CD14-positive monocyte (primary cell): ENCODE measurements at regions not wholly inside any gene's neighbourhood (a gene's known extent, or its start where the extent isn't known, plus 50 kb on each side); places are given as distances from the start of the nearest gene placed in this dataset.

ENCODE experiments used
- DNase-seq, 3 donors: peaks; one replicate each; pipeline ENCODE4 v3.0.0-alpha.2; 2011 to 2022
- H2AFZ ChIP-seq: 2 replicates; pipeline ENCODE4 v1.6.0; 2012; ENCODE audit warnings: mild to moderate bottlenecking, low read depth, low read length, inconsistent platforms; ENCODE audit not compliant: insufficient read depth, poor library complexity, severe bottlenecking
- H3K27ac ChIP-seq, 2 donors: 1 replicate in 1 of 2; 2 replicates in 1 of 2; pipeline ENCODE4 v1.5.1; 2012 to 2013; ENCODE audit warnings: low read length in 2 of 2, control low read depth in 1 of 2, inconsistent platforms in 1 of 2, low read depth in 1 of 2, mild to moderate bottlenecking in 1 of 2
- H3K27me3 ChIP-seq, 2 donors: one replicate each; pipeline versions ENCODE4 v1.6.0 to v1.6.1; 2011 to 2013; ENCODE audit warnings: low read length in 2 of 2; ENCODE audit not compliant: control insufficient read depth in 2 of 2, insufficient read depth in 2 of 2
- H3K36me3 ChIP-seq, 2 donors: replicated peaks in 1 of 2; 1 replicate in 1 of 2; 2 replicates in 1 of 2; pipeline versions ENCODE4 v1.5.1 to v1.6.1; 2012 to 2013; ENCODE audit warnings: low read length in 2 of 2, control low read depth in 1 of 2, inconsistent platforms in 1 of 2, mild to moderate bottlenecking in 1 of 2; ENCODE audit not compliant: insufficient read depth in 2 of 2, control insufficient read depth in 1 of 2
- H3K4me1 ChIP-seq, 2 donors: 1 replicate in 1 of 2; 2 replicates in 1 of 2; pipeline versions ENCODE4 v1.5.1 to v1.6.1; 2012 to 2013; ENCODE audit warnings: low read length in 2 of 2, control low read depth in 1 of 2, inconsistent platforms in 1 of 2, mild to moderate bottlenecking in 1 of 2, moderate library complexity in 1 of 2; ENCODE audit not compliant: insufficient read depth in 2 of 2, control insufficient read depth in 1 of 2
- H3K4me2 ChIP-seq: replicated peaks from 2 replicates; pipeline ENCODE3; 2012; ENCODE audit warnings: low read length, moderate library complexity, mild to moderate bottlenecking; ENCODE audit not compliant: poor library complexity, severe bottlenecking; ENCODE audit errors: extremely low read depth
- H3K4me3 ChIP-seq, 3 experiments: fragments of 200-600 bp in 1 of 3; sonication (generic) in 1 of 3; replicated peaks in 1 of 3; 1 replicate in 2 of 3; 2 replicates in 1 of 3; pipeline ENCODE4 v1.5.1; 2011 to 2013; ENCODE audit warnings: low read length in 3 of 3, mild to moderate bottlenecking in 3 of 3, control low read depth in 2 of 3, low read depth in 2 of 3, inconsistent platforms in 1 of 3, moderate library complexity in 1 of 3
- H3K79me2 ChIP-seq: 2 replicates; pipeline ENCODE4 v1.6.0; 2012; ENCODE audit warnings: mild to moderate bottlenecking, control low read depth, inconsistent platforms, low read length, moderate library complexity; ENCODE audit not compliant: insufficient read depth
- H3K9ac ChIP-seq: 2 replicates; pipeline ENCODE4 v1.6.0; 2017; ENCODE audit warnings: low read length, mild to moderate bottlenecking; ENCODE audit not compliant: insufficient read depth, poor library complexity, severe bottlenecking
- H3K9me3 ChIP-seq, 2 donors: replicated peaks in 1 of 2; 1 replicate in 1 of 2; 2 replicates in 1 of 2; pipeline versions ENCODE4 v1.5.1 to v1.6.1; 2012 to 2013; ENCODE audit warnings: low read length in 2 of 2, control low read depth in 1 of 2; ENCODE audit not compliant: control insufficient read depth in 1 of 2, insufficient read depth in 1 of 2
- H4K20me1 ChIP-seq: 2 replicates; pipeline ENCODE4 v1.6.0; 2012; ENCODE audit warnings: mild to moderate bottlenecking, low read length, control low read depth, moderate library complexity; ENCODE audit not compliant: insufficient read depth
- H3K27ac Mint-ChIP-seq, 7 donors: one replicate each; pipeline ENCODE4 v1.8.0; 2020; ENCODE audit warnings: mild to moderate bottlenecking in 7 of 7, mixed read lengths in 7 of 7, moderate library complexity in 6 of 7, inconsistent platforms in 2 of 7
- H3K27me3 Mint-ChIP-seq, 3 donors: one replicate each; pipeline ENCODE4 v1.8.0; 2021 to 2022; ENCODE audit warnings: low read depth in 3 of 3, mild to moderate bottlenecking in 3 of 3, mixed read lengths in 3 of 3, moderate library complexity in 3 of 3, inconsistent platforms in 1 of 3
- H3K36me3 Mint-ChIP-seq, 2 donors: one replicate each; pipeline ENCODE4 v1.8.0; 2020; ENCODE audit warnings: mixed read lengths in 2 of 2, inconsistent platforms in 1 of 2, mild to moderate bottlenecking in 1 of 2
- H3K4me1 Mint-ChIP-seq: one replicate; pipeline ENCODE4 v1.8.0; 2020; ENCODE audit warnings: mild to moderate bottlenecking, mixed read lengths
- H3K4me3 Mint-ChIP-seq, 2 donors: one replicate each; pipeline ENCODE4 v1.8.0; 2020; ENCODE audit warnings: mild to moderate bottlenecking in 2 of 2, mixed read lengths in 2 of 2, moderate library complexity in 1 of 2
- H3K9me3 Mint-ChIP-seq, 7 donors: one replicate each; pipeline ENCODE4 v1.8.0; 2020 to 2022; ENCODE audit warnings: mixed read lengths in 7 of 7, mild to moderate bottlenecking in 6 of 7, moderate library complexity in 6 of 7, inconsistent platforms in 2 of 7
- CTCF ChIP-seq: fragments of 200-600 bp; IDR thresholded peaks from one replicate; pipeline ENCODE4 v1.8.0; 2022; ENCODE audit warnings: antibody characterized with exemption, mild to moderate bottlenecking
- WGBS: methylation state at CpG from one replicate; pipeline ENCODE4 v1.1.5; 2013; ENCODE audit warnings: missing lambda C conversion rate; ENCODE audit not compliant: insufficient coverage; 5-methylcytosine and 5-hydroxymethylcytosine counted together
- intact Hi-C, 2 donors: fragments of 100-400 bp; cut with micrococcal nuclease; formaldehyde crosslinking; loops; one replicate each; pipeline versions ENCODE4 v1.15.0 to v1.15.1; 2023

- H3K36me3 ChIP-seq = no peaks in the 10 kb centered on the region
- H3K27me3 ChIP-seq = no peaks in the 10 kb centered on the region
- H4K20me1 ChIP-seq = no peaks in the 10 kb centered on the region
- peaks cover 0 to 2% (median 0%) of the 10 kb centered on the region in 7 donors for H3K9me3 Mint-ChIP-seq
- no peak overlapping the region for H2AFZ ChIP-seq
- peaks cover 7 to 18% (median 15%) of the 10 kb centered on the region in 3 donors for H3K27me3 Mint-ChIP-seq
- no peak overlapping the region for H3K27ac ChIP-seq
- DNase-seq = no peak
- TF ChIP-seq CTCF = no peak
- H3K4me2 ChIP-seq = no peak overlapping the region
- intact Hi-C loops = no loop called here
- H3K4me3 ChIP-seq = no peak overlapping the region
- H3K36me3 Mint-ChIP-seq = no peaks in the 10 kb centered on the region
- H3K4me3 Mint-ChIP-seq = no peak overlapping the region
- H3K4me1 ChIP-seq = peaks cover 10 to 22% of the 10 kb centered on the region in 2 donors
- no peaks in the 10 kb centered on the region for H3K9me3 ChIP-seq
- H3K27ac Mint-ChIP-seq = no peak overlapping the region
- WGBS = 87% methylated on average over 5 of the region's 5 CpGs
- peaks cover 20% of the 10 kb centered on the region for H3K4me1 Mint-ChIP-seq
- H3K79me2 ChIP-seq = no peaks in the 10 kb centered on the region
- no peak overlapping the region for H3K9ac ChIP-seq
Measured at GRCh38 chr15:77538793-77539497, 93.8 kb downstream of the LINGO1 start.

GRCh38 chr15:77538027-77538451 is 94.7 kb downstream of the LINGO1 start:
- 83% methylated on average over 5 of the region's 7 CpGs for WGBS
- Histone ChIP-seq H3K27ac (no peak overlapping the region), H3K4me1 (peaks cover 4 to 15% of the 10 kb centered on the region in 2 donors), H4K20me1 (no peaks in the 10 kb centered on the region), H3K9me3 (no peaks in the 10 kb centered on the region), H3K9ac (no peak overlapping the region), H3K79me2 (no peaks in the 10 kb centered on the region), H2AFZ (no peak overlapping the region), H3K27me3 (peaks cover 0 to 3% of the 10 kb centered on the region in 2 donors), H3K4me2 (no peak overlapping the region), H3K36me3 (no peaks in the 10 kb centered on the region), H3K4me3 (no peak overlapping the region)
- no peak overlapping the region for H3K27ac Mint-ChIP-seq
- peaks cover 14% of the 10 kb centered on the region for H3K4me1 Mint-ChIP-seq
- TF ChIP-seq CTCF = no peak
- H3K36me3 Mint-ChIP-seq = no peaks in the 10 kb centered on the region
- DNase-seq = no peak
- peaks cover 0 to 2% (median 0%) of the 10 kb centered on the region in 7 donors for H3K9me3 Mint-ChIP-seq
- peaks cover 11 to 23% (median 21%) of the 10 kb centered on the region in 3 donors for H3K27me3 Mint-ChIP-seq
- H3K4me3 Mint-ChIP-seq = no peak overlapping the region
- intact Hi-C loops = no loop called here
